ENCODE measurements at regions not wholly inside any gene's neighbourhood (a gene's known extent, or its start where the extent isn't known, plus 50 kb on each side); places are given as distances from the start of the nearest gene placed in this dataset.

DNA sequence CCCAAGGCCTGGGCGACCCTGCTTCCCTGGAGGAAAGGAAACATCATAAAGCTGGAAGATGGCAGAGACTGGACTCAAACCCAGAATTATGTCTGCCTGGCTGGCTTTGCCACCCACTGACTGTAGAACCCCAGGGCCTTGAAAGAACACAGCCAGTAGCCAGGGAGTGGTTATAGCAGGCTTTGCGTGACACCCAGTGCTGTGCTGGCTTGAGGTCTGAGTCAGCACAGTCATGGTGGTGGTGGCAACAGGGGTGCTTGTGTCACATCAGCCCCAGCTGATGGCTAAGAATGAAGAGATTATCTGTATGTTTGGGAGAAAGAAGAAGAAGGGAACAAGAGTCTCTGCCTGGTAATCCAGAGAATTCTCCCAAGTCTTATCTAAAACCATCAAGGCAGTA is 178.8 kb upstream of the SPIN4 start:
- no peak overlapping the region for H3K27ac ChIP-seq (ENCODE audit: low read length)
- H3K4me2 ChIP-seq (ENCODE audit: low read length), result no peak overlapping the region
- H2AFZ ChIP-seq (ENCODE audit: low read depth, low read length), result no peak overlapping the region
- no peaks in the 10 kb centered on the region for H3K36me3 ChIP-seq (ENCODE audit: insufficient read depth, low read length)
- TF ChIP-seq TAF1 (IDR thresholded peaks at IDR 0.05; ENCODE audit: low read depth) (no peak), EZH2 (IDR thresholded peaks at IDR 0.05; ENCODE audit: borderline replicate concordance, insufficient read depth, low read length, poor library complexity, severe bottlenecking) (no peak), MXI1 (conservative IDR thresholded peaks at IDR 0.05; ENCODE audit: poor library complexity, severe bottlenecking) (no peak), POLR2AphosphoS5 (IDR thresholded peaks at IDR 0.05) (no peak), RAD21 (conservative IDR thresholded peaks at IDR 0.05) (no peak), SMC3 (conservative IDR thresholded peaks at IDR 0.05; ENCODE audit: poor library complexity) (no peak), EP300 (conservative IDR thresholded peaks at IDR 0.05; ENCODE audit: poor library complexity, severe bottlenecking) (no peak)
- TF ChIP-seq, protein P1, sequence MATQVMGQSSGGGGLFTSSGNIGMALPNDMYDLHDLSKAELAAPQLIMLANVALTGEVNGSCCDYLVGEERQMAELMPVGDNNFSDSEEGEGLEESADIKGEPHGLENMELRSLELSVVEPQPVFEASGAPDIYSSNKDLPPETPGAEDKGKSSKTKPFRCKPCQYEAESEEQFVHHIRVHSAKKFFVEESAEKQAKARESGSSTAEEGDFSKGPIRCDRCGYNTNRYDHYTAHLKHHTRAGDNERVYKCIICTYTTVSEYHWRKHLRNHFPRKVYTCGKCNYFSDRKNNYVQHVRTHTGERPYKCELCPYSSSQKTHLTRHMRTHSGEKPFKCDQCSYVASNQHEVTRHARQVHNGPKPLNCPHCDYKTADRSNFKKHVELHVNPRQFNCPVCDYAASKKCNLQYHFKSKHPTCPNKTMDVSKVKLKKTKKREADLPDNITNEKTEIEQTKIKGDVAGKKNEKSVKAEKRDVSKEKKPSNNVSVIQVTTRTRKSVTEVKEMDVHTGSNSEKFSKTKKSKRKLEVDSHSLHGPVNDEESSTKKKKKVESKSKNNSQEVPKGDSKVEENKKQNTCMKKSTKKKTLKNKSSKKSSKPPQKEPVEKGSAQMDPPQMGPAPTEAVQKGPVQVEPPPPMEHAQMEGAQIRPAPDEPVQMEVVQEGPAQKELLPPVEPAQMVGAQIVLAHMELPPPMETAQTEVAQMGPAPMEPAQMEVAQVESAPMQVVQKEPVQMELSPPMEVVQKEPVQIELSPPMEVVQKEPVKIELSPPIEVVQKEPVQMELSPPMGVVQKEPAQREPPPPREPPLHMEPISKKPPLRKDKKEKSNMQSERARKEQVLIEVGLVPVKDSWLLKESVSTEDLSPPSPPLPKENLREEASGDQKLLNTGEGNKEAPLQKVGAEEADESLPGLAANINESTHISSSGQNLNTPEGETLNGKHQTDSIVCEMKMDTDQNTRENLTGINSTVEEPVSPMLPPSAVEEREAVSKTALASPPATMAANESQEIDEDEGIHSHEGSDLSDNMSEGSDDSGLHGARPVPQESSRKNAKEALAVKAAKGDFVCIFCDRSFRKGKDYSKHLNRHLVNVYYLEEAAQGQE (IDR thresholded peaks at IDR 0.05; ENCODE audit: borderline replicate concordance), result no peak
- TF ChIP-seq, protein P2, sequence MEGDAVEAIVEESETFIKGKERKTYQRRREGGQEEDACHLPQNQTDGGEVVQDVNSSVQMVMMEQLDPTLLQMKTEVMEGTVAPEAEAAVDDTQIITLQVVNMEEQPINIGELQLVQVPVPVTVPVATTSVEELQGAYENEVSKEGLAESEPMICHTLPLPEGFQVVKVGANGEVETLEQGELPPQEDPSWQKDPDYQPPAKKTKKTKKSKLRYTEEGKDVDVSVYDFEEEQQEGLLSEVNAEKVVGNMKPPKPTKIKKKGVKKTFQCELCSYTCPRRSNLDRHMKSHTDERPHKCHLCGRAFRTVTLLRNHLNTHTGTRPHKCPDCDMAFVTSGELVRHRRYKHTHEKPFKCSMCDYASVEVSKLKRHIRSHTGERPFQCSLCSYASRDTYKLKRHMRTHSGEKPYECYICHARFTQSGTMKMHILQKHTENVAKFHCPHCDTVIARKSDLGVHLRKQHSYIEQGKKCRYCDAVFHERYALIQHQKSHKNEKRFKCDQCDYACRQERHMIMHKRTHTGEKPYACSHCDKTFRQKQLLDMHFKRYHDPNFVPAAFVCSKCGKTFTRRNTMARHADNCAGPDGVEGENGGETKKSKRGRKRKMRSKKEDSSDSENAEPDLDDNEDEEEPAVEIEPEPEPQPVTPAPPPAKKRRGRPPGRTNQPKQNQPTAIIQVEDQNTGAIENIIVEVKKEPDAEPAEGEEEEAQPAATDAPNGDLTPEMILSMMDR (IDR thresholded peaks at IDR 0.05; ENCODE audit: poor library complexity, severe bottlenecking), result no peak
- H3K4me3 ChIP-seq (ENCODE audit: low read length), result no peak overlapping the region
- H3K79me2 ChIP-seq (replicated peaks; ENCODE audit: insufficient read depth, low read length), result no peaks in the 10 kb centered on the region
- H4K20me1 ChIP-seq (ENCODE audit: insufficient read depth), result no peaks in the 10 kb centered on the region
- H3K9me2 ChIP-seq (ENCODE audit: insufficient read depth, low read length), result no peaks in the 10 kb centered on the region
- no peaks in the 10 kb centered on the region for H3K9me3 ChIP-seq (ENCODE audit: low read length)
- no peaks in the 10 kb centered on the region for H3F3A ChIP-seq (ENCODE audit: insufficient read depth, low read length, poor library complexity, severe bottlenecking)
- H3K9ac ChIP-seq (ENCODE audit: low read length), result no peak overlapping the region
- H3K27me3 ChIP-seq (ENCODE audit: insufficient read depth, low read depth, low read length), result no peaks in the 10 kb centered on the region

DNA sequence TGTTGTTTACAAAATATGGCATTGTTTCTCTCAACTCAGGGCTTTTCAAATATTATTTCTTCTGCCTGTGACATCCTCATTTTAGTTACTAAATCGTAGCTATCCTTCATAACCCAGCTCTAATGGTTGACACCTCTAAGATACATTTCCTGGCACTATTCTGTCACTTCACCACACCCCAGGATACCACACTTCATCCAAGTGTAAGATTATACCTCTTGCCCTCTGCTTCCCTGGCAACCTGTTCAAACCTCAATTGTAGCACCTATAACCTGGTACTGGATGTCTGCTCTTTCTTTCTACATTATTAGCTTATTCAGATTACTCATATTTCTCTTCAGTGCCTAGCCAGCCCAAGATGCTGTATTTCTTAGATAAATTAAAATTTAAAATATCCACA is 175.7 kb upstream of the SPIN4 start:
- Histone ChIP-seq H2AFZ (ENCODE audit: low read depth, low read length) (no peak overlapping the region), H3K36me3 (ENCODE audit: insufficient read depth, low read length) (no peaks in the 10 kb centered on the region), H3K4me2 (ENCODE audit: low read length) (no peak overlapping the region), H3K79me2 (replicated peaks; ENCODE audit: insufficient read depth, low read length) (no peaks in the 10 kb centered on the region), H3K9me2 (ENCODE audit: insufficient read depth, low read length) (no peaks in the 10 kb centered on the region), H3K9ac (ENCODE audit: low read length) (no peak overlapping the region), H3K27me3 (ENCODE audit: insufficient read depth, low read depth, low read length) (no peaks in the 10 kb centered on the region), H3K9me3 (ENCODE audit: low read length) (no peaks in the 10 kb centered on the region), H3K27ac (ENCODE audit: low read length) (no peak overlapping the region), H4K20me1 (ENCODE audit: insufficient read depth) (no peaks in the 10 kb centered on the region), H3K4me3 (ENCODE audit: low read length) (no peak overlapping the region), H3F3A (ENCODE audit: insufficient read depth, low read length, poor library complexity, severe bottlenecking) (no peaks in the 10 kb centered on the region)
- no peak for TF ChIP-seq RAD21 (conservative IDR thresholded peaks at IDR 0.05)
- TF ChIP-seq, protein P2 (IDR thresholded peaks at IDR 0.05; ENCODE audit: poor library complexity, severe bottlenecking), result no peak
- TF ChIP-seq EZH2 (IDR thresholded peaks at IDR 0.05; ENCODE audit: borderline replicate concordance, insufficient read depth, low read length, poor library complexity, severe bottlenecking), result no peak
- TF ChIP-seq TAF1 (IDR thresholded peaks at IDR 0.05; ENCODE audit: low read depth), result no peak
- no peak for TF ChIP-seq SMC3 (conservative IDR thresholded peaks at IDR 0.05; ENCODE audit: poor library complexity)
